ENCODE measurements at regions not wholly inside any gene's neighbourhood (a gene's known extent, or its start where the extent isn't known, plus 50 kb on each side); places are given as distances from the start of the nearest gene placed in this dataset.

DNA sequence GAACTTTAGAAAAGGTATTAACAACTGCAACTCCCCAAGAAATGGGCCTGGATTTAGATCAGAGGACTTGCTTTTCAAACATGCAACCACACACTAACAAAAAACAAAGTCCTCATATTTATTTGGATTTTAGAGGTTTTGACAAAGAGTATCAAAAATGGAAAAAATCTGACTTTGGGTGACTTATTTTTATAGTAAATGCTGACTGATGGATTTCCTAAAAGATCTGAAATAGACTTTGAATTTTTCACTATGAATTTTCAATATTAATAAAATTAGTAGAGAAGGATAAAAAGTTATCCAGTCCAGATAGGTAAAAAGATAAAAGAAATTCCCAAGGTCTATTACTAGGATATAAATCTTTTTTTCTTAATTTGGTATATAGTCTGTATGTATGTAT, 253.5 kb downstream of the KCNJ2 start:
- no peak for ATAC-seq
- H3F3A ChIP-seq (replicated peaks; ENCODE audit: low read depth): no peaks in the 10 kb centered on the region
- H3K9me3 Mint-ChIP-seq: no peaks in the 10 kb centered on the region
- H2AFZ ChIP-seq: no peak overlapping the region
- no peak for DNase-seq (ENCODE audit: low spot score)
- no peaks in the 10 kb centered on the region for H3K27me3 Mint-ChIP-seq (ENCODE audit: insufficient read depth, low read depth, poor library complexity)
- H3K27me3 ChIP-seq (ENCODE audit: insufficient read depth): no peaks in the 10 kb centered on the region
- H3K4me1 Mint-ChIP-seq: peaks cover 9% of the 10 kb centered on the region; the same call in 2 of the 3 replicates
- no peak overlapping the region for H3K27ac ChIP-seq (ENCODE audit: low read depth)
- H3K27ac Mint-ChIP-seq: peak overlapping the region; percentile 2; the same call in 1 of the 2 replicates
- H3K36me3 Mint-ChIP-seq (ENCODE audit: low read depth): no peaks in the 10 kb centered on the region
- H3K4me3 Mint-ChIP-seq: no peak overlapping the region
- TF ChIP-seq CREB1 (CRISPR knock-in tag; IDR thresholded peaks at IDR 0.05; ENCODE audit: low read depth): no peak
- TF ChIP-seq EZH2phosphoT487 (IDR thresholded peaks at IDR 0.05; ENCODE audit: unreplicated experiment): no peak
- TF ChIP-seq, protein P1, sequence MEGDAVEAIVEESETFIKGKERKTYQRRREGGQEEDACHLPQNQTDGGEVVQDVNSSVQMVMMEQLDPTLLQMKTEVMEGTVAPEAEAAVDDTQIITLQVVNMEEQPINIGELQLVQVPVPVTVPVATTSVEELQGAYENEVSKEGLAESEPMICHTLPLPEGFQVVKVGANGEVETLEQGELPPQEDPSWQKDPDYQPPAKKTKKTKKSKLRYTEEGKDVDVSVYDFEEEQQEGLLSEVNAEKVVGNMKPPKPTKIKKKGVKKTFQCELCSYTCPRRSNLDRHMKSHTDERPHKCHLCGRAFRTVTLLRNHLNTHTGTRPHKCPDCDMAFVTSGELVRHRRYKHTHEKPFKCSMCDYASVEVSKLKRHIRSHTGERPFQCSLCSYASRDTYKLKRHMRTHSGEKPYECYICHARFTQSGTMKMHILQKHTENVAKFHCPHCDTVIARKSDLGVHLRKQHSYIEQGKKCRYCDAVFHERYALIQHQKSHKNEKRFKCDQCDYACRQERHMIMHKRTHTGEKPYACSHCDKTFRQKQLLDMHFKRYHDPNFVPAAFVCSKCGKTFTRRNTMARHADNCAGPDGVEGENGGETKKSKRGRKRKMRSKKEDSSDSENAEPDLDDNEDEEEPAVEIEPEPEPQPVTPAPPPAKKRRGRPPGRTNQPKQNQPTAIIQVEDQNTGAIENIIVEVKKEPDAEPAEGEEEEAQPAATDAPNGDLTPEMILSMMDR (conservative IDR thresholded peaks at IDR 0.05; ENCODE audit: low read depth in 2 of 2): no peak
- TF ChIP-seq POLR2AphosphoS5 (IDR thresholded peaks at IDR 0.05; ENCODE audit: low read depth): no peak
- TF ChIP-seq, protein P2, sequence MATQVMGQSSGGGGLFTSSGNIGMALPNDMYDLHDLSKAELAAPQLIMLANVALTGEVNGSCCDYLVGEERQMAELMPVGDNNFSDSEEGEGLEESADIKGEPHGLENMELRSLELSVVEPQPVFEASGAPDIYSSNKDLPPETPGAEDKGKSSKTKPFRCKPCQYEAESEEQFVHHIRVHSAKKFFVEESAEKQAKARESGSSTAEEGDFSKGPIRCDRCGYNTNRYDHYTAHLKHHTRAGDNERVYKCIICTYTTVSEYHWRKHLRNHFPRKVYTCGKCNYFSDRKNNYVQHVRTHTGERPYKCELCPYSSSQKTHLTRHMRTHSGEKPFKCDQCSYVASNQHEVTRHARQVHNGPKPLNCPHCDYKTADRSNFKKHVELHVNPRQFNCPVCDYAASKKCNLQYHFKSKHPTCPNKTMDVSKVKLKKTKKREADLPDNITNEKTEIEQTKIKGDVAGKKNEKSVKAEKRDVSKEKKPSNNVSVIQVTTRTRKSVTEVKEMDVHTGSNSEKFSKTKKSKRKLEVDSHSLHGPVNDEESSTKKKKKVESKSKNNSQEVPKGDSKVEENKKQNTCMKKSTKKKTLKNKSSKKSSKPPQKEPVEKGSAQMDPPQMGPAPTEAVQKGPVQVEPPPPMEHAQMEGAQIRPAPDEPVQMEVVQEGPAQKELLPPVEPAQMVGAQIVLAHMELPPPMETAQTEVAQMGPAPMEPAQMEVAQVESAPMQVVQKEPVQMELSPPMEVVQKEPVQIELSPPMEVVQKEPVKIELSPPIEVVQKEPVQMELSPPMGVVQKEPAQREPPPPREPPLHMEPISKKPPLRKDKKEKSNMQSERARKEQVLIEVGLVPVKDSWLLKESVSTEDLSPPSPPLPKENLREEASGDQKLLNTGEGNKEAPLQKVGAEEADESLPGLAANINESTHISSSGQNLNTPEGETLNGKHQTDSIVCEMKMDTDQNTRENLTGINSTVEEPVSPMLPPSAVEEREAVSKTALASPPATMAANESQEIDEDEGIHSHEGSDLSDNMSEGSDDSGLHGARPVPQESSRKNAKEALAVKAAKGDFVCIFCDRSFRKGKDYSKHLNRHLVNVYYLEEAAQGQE (IDR thresholded peaks at IDR 0.05; ENCODE audit: unreplicated experiment): no peak
- TF ChIP-seq, protein P3, sequence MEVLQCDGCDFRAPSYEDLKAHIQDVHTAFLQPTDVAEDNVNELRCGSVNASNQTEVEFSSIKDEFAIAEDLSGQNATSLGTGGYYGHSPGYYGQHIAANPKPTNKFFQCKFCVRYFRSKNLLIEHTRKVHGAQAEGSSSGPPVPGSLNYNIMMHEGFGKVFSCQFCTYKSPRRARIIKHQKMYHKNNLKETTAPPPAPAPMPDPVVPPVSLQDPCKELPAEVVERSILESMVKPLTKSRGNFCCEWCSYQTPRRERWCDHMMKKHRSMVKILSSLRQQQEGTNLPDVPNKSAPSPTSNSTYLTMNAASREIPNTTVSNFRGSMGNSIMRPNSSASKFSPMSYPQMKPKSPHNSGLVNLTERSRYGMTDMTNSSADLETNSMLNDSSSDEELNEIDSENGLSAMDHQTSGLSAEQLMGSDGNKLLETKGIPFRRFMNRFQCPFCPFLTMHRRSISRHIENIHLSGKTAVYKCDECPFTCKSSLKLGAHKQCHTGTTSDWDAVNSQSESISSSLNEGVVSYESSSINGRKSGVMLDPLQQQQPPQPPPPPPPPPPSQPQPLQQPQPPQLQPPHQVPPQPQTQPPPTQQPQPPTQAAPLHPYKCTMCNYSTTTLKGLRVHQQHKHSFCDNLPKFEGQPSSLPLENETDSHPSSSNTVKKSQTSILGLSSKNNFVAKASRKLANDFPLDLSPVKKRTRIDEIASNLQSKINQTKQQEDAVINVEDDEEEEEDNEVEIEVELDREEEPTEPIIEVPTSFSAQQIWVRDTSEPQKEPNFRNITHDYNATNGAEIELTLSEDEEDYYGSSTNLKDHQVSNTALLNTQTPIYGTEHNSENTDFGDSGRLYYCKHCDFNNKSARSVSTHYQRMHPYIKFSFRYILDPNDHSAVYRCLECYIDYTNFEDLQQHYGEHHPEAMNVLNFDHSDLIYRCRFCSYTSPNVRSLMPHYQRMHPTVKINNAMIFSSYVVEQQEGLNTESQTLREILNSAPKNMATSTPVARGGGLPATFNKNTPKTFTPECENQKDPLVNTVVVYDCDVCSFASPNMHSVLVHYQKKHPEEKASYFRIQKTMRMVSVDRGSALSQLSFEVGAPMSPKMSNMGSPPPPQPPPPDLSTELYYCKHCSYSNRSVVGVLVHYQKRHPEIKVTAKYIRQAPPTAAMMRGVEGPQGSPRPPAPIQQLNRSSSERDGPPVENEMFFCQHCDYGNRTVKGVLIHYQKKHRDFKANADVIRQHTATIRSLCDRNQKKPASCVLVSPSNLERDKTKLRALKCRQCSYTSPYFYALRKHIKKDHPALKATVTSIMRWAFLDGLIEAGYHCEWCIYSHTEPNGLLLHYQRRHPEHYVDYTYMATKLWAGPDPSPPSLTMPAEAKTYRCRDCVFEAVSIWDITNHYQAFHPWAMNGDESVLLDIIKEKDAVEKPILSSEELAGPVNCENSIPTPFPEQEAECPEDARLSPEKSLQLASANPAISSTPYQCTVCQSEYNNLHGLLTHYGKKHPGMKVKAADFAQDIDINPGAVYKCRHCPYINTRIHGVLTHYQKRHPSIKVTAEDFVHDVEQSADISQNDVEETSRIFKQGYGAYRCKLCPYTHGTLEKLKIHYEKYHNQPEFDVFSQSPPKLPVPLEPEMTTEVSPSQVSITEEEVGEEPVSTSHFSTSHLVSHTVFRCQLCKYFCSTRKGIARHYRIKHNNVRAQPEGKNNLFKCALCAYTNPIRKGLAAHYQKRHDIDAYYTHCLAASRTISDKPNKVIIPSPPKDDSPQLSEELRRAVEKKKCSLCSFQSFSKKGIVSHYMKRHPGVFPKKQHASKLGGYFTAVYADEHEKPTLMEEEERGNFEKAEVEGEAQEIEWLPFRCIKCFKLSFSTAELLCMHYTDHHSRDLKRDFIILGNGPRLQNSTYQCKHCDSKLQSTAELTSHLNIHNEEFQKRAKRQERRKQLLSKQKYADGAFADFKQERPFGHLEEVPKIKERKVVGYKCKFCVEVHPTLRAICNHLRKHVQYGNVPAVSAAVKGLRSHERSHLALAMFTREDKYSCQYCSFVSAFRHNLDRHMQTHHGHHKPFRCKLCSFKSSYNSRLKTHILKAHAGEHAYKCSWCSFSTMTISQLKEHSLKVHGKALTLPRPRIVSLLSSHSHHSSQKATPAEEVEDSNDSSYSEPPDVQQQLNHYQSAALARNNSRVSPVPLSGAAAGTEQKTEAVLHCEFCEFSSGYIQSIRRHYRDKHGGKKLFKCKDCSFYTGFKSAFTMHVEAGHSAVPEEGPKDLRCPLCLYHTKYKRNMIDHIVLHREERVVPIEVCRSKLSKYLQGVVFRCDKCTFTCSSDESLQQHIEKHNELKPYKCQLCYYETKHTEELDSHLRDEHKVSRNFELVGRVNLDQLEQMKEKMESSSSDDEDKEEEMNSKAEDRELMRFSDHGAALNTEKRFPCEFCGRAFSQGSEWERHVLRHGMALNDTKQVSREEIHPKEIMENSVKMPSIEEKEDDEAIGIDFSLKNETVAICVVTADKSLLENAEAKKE (CRISPR knock-in tag; IDR thresholded peaks at IDR 0.05): no peak
- TF ChIP-seq STAT1 (IDR thresholded peaks at IDR 0.05; ENCODE audit: unreplicated experiment): no peak
- no peaks in the 10 kb centered on the region for H3K79me2 ChIP-seq (replicated peaks; ENCODE audit: insufficient read depth)
- H3K4me2 ChIP-seq: no peak overlapping the region
- no peaks in the 10 kb centered on the region for H3K36me3 ChIP-seq (ENCODE audit: insufficient read depth)
- no peaks in the 10 kb centered on the region for H4K20me1 ChIP-seq (replicated peaks; ENCODE audit: insufficient read depth)
- H3K4me1 ChIP-seq (ENCODE audit: insufficient read depth): peaks cover 14% of the 10 kb centered on the region
- H3K4me3 ChIP-seq: no peak overlapping the region
- no peaks in the 10 kb centered on the region for H3K9me2 ChIP-seq (ENCODE audit: insufficient read depth)

All from GM23338 (cell line).